Mucosa of stomach (tissue), 1 donor: ENCODE measurements at regions not wholly inside any gene's neighbourhood (a gene's known extent, or its start where the extent isn't known, plus 50 kb on each side); places are given as distances from the start of the nearest gene placed in this dataset.

Source experiments
- H3K27me3 ChIP-seq: one replicate; pipeline ENCODE4 v1.7.0; 2013; ENCODE audit warnings: mild to moderate bottlenecking, low read length; ENCODE audit not compliant: control insufficient read depth, insufficient read depth
- H3K36me3 ChIP-seq: one replicate; pipeline ENCODE4 v1.7.0; 2013; ENCODE audit warnings: low read length; ENCODE audit not compliant: control insufficient read depth, insufficient read depth
- H3K4me1 ChIP-seq: one replicate; pipeline ENCODE4 v1.7.0; 2013; ENCODE audit warnings: mild to moderate bottlenecking, low read length; ENCODE audit not compliant: control insufficient read depth, insufficient read depth
- H3K4me3 ChIP-seq: one replicate; pipeline ENCODE4 v1.7.0; 2013; ENCODE audit warnings: low read length
- H3K9ac ChIP-seq: one replicate; pipeline ENCODE4 v1.7.0; 2013; ENCODE audit warnings: mild to moderate bottlenecking, low read length, moderate library complexity
- H3K9me3 ChIP-seq: one replicate; pipeline ENCODE4 v1.7.0; 2013; ENCODE audit warnings: mild to moderate bottlenecking, low read length, moderate library complexity; ENCODE audit not compliant: control insufficient read depth
- donor health status: Pancreatic carcinoma.

DNA sequence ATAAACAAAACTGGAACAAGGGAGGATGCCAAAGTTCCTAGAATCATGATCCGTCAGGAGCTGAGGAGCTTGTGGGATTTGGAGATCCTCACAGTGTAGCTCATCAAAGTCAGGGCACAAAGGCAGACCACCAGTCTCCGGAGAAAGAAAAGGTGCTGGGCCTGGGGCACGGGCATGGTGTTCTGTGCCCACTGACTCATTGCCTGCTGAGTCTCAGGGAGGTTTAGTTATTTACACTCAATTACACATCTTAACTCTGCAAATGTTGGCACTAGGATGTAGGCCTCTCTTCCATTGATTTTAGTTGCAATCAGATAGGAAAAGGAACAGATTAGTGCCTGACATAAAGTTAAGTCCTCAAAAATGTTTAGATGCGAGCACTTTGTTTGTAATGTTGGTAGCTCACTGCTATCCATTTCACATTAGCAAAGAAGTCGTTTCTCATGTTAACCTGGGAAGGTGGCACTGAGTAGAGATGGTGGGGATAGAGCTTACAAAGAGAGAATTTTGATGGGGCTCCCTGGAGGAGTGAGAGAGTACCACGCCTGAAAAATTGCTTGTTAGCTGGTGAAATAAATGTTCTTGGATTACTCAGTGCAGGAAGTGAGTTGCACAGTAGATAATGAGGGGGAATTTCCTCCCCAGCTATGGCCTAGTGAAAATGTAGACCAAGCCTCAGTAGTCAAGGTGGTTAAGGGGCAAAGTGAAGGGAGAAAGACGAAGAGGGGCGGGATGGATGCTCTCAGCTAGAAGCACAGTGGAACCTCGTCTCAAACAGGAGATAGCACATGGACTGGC, 109.5 kb upstream of the CD180 start:
- Histone ChIP-seq H3K4me1 (peaks cover 3% of the 10 kb centered on the region), H3K27me3 (no peaks in the 10 kb centered on the region), H3K9ac (no peak overlapping the region), H3K36me3 (no peaks in the 10 kb centered on the region), H3K4me3 (no peak overlapping the region), H3K9me3 (no peaks in the 10 kb centered on the region)

DNA sequence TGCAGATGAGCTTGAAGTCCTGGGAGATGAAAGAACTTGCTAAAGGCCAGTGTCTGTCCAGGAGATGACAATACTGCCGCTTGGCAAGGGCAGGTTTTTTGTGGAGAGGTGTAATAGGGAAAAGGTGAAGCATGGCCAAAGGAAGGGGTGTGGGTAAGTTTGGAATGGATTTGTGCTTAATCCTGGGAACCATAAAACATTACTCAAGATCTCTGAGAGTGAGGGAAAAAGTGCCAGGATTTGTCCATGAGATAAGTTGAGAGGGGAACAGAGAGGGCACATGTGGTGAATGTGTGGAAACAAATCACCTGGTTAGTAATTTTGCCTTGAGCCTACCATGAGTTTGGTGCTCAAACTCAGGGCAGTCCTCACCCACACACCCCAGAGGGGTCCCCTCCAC, 108.8 kb upstream of the CD180 start:
- no peak overlapping the region for H3K9ac ChIP-seq
- no peaks in the 10 kb centered on the region for H3K27me3 ChIP-seq
- no peaks in the 10 kb centered on the region for H3K9me3 ChIP-seq
- peaks cover 3% of the 10 kb centered on the region for H3K4me1 ChIP-seq
- no peaks in the 10 kb centered on the region for H3K36me3 ChIP-seq
- no peak overlapping the region for H3K4me3 ChIP-seq

DNA sequence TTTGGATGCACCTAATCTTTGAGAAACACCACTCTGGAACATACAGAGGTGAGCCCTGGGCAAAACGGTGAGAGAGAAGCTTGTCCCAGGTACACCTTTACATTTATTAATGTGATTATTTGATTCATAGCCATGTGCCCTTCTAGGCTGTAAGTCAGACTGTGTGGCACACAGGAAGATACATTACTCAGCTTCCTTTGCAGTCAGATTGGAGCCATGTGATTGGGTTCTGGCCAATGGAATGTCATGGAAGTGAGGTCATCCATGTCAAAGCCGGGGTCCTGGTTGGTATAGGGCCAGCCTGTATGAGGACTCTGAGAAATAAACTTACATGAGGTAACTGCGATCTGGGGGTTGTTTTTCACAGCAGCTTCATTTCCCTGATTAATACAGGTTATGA, 106.8 kb upstream of the CD180 start:
- Histone ChIP-seq H3K36me3 (no peaks in the 10 kb centered on the region), H3K4me1 (peaks cover 3% of the 10 kb centered on the region), H3K27me3 (no peaks in the 10 kb centered on the region), H3K9ac (no peak overlapping the region), H3K4me3 (no peak overlapping the region), H3K9me3 (no peaks in the 10 kb centered on the region)

DNA sequence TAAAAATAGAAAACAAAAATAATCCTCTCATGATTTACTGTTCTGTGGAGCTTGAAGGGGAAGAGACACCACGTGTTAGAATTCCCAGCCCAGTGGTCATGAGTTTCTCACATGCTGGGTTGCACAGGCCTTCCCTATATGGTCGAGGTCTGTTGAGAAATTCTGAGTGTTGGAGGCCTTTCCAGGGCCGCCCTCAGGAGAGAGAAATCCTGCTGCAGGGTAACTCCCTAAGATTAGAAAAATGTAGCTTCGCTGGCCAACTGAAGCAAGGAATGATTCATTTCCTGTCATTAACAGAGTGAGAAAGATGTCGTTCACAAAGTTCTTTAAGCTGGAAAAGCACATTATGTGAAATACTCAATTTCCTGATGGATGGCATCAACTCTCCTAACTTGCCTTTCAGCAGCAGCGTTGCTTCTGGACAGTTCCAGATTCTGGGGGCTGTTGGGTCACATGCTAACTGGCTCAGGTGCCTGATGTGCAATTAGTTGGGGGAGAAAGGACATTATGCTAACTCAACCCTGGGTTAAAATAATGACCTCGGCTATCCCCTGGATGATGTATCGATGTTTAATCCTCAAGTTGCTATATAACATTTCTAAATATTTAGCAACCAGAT, 104.8 kb upstream of the CD180 start:
- no peak overlapping the region for H3K4me3 ChIP-seq
- no peaks in the 10 kb centered on the region for H3K36me3 ChIP-seq
- no peaks in the 10 kb centered on the region for H3K9me3 ChIP-seq
- H3K9ac ChIP-seq: no peak overlapping the region
- H3K4me1 ChIP-seq: peaks cover 3% of the 10 kb centered on the region
- no peaks in the 10 kb centered on the region for H3K27me3 ChIP-seq

DNA sequence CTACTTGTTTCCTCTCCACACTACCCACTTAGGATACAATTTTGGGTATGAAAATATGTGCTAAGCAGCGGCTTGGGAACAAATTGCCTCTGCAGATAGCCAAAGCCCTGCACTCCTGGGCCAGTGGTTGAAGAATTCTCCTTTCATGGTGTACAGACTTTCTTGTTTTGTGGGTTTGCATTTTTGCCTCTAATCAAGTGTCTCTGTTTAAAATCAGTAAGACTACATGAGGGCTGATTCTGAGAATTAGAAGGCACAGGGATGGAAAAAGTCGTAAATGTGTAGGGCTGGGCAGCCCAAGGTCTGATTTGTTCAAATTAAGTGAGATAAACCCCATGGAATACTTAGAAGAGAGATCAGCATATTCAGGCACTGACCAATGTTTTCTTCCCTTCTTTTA, 103.7 kb upstream of the CD180 start:
- Histone ChIP-seq H3K9ac (no peak overlapping the region), H3K36me3 (no peaks in the 10 kb centered on the region), H3K9me3 (no peaks in the 10 kb centered on the region), H3K4me3 (no peak overlapping the region), H3K27me3 (no peaks in the 10 kb centered on the region), H3K4me1 (no peaks in the 10 kb centered on the region)

DNA sequence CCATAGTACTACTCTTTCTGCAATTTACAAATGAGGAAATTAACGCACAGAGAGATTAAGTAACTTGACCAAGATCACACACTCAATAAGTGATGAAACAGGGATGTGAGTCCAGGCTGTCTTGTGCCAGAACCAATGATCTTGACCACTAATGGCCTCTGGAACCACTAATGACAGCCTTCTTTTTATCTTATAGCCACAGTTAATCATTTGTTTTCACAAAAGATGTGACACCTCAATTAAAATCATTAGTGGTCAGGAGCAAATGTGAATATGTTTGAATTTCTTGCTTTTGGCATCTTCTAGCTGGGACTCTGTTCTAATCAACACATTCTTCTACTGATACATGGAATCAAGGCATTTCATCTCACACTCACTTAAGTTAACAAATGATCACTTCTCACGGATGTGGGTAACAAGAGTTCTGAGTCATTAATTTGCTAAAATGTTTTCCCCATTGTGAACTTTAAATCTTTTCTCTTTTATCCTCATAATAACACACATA, 102.7 kb upstream of the CD180 start:
- H3K9ac ChIP-seq: no peak overlapping the region
- no peaks in the 10 kb centered on the region for H3K9me3 ChIP-seq
- no peaks in the 10 kb centered on the region for H3K36me3 ChIP-seq

DNA sequence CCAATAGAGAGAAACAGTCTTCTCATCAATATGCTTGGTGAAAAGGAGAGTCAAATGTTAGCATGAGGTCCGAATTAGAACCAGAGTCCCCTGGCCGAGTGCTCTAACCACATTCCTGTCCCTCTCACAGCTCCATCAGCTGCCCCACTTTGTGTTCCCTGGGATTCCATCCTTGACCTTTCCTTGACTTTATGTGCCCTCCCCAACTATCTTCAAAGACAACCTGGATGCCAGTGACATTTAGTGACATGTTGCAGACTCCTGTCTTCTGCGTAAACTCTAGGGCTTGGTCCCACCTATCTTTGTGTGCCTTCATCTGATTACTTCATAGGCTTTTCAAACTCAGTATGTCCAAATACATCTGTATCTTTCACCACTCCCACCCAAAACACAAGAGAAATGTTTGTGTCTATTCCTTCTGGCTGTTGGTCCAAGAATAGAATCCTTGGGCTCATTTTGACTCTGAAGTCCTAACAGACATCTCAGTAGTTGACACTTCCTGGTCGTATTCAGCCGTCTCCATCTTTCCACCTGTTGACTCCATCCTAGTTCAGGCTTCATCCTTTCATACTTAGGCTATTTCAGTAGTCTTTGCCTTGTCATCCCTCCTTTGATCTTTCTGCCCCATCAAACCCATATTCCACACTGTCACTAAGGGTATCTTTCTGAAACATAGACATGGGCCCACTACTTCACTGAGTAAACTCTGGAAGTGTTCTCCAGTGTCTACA, 101.4 kb upstream of the CD180 start:
- H3K9me3 ChIP-seq: no peaks in the 10 kb centered on the region
- no peaks in the 10 kb centered on the region for H3K4me1 ChIP-seq
- no peaks in the 10 kb centered on the region for H3K27me3 ChIP-seq
- H3K9ac ChIP-seq: no peak overlapping the region
- no peaks in the 10 kb centered on the region for H3K36me3 ChIP-seq
- H3K4me3 ChIP-seq: no peak overlapping the region

More for the DNA sequence above, 102.7 kb upstream of the CD180 start:
- no peaks in the 10 kb centered on the region for H3K27me3 ChIP-seq
- no peak overlapping the region for H3K4me3 ChIP-seq
- H3K4me1 ChIP-seq: no peaks in the 10 kb centered on the region

DNA sequence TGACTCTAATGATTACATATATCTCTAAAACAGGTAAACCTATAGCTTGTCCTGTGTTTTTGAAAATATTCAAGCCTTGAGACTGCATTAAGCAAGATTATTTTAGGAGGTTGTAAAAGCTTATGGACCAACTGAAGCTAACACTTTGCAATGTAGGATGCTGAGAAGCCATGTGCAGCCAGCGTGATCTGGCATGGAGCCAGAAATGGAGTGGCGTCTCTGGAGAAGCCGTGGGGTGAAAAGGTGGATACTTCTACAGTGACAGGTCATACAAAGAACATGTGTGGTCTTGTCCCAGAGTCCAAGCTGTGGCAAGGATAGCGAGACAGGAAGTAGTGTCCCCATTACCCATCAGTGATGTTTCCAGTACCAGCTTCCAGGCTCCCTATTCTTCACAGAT, 100.8 kb upstream of the CD180 start:
- Histone ChIP-seq H3K27me3 (no peaks in the 10 kb centered on the region), H3K9me3 (no peaks in the 10 kb centered on the region), H3K4me3 (no peak overlapping the region), H3K36me3 (no peaks in the 10 kb centered on the region), H3K9ac (no peak overlapping the region), H3K4me1 (no peaks in the 10 kb centered on the region)

DNA sequence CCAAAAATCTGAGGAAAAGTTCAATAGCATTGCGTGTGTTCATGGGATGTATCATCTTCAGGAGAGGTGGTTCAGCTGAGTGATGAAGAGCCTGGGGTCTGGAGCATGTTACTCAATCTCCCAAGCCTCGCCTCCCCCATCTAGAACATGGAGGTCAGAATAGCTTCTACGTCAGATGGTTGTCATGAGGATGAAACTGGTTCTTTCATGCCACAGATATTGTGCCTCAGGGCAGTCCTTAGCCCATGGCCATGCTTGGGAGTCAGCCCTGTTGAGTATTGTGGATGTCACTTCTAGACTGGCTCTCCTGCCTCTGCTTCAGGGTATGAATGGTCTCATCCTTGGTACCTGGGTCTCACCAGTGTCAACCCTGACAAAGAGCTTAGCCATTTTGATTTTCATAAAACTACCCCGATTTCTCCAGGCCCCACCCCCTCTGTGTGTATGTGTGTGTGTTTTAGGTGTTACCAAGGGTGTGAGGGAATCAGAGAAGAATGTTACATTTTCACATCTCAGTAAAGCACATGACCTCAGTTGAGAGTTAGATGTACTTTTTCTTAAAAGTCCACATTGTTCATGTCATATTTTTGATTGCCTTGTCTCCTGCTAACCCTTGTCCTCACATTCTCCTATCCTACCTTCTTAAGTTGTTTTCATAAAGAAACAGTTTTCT, 97.8 kb upstream of the CD180 start:
- Histone ChIP-seq H3K4me1 (no peaks in the 10 kb centered on the region), H3K4me3 (no peak overlapping the region), H3K9me3 (no peaks in the 10 kb centered on the region), H3K36me3 (no peaks in the 10 kb centered on the region), H3K9ac (no peak overlapping the region), H3K27me3 (no peaks in the 10 kb centered on the region)

DNA sequence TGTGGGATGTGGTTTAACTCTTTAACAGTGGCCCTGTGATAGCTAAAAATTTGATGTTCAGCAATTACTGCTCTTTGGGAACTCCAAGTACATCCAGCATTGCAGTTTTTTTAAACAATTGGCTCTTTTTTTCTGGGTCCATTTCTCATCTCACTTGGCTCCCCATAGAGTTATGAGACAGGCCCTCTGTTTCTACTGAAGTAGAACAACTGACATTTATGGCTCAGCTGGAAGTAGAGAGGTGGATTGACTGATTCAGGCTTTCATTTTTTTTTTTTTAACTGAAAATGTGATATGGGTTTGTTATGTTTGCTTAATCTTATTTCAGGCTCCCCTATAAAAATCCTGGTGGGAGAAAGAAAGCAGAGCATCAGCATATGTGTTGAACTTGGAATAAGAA, 96.6 kb upstream of the CD180 start:
- Histone ChIP-seq H3K9ac (no peak overlapping the region), H3K4me1 (no peaks in the 10 kb centered on the region)

DNA sequence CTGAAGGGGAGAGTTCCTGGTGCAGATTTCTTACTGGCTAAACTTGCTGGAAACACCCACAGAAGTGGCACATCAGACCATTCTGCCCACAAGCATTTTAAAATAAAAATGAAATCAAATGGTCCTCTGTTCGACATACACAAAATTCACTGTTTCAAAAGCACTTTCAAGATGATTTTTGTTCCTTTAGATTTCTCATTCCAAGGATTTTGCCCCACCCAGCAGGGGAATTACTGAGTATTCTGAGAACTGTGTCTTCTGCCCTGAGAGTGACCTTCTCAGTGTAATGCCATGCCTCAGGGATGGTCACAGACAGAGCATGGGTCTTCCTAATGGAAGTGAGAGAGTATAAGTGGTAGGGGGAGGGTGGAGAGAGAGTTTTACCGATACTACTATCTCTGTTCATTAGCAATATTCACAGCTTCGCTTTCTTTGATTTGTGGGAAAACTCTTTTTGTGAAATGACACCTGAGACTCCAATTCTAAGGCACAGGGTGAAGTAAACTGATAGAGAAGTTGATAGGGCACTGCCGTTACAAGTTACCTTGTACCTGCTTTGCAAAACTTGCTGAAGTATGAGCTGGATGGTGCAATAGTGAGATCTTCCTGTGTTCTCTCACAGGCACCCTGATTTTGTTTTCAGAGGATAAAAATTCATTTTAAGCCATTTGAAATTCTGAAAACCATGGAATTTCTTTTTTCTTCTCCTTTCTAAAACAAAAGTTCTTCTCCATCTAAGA, 95.8 kb upstream of the CD180 start:
- no peak overlapping the region for H3K4me3 ChIP-seq
- no peaks in the 10 kb centered on the region for H3K27me3 ChIP-seq
- no peaks in the 10 kb centered on the region for H3K36me3 ChIP-seq
- H3K9ac ChIP-seq: no peak overlapping the region
- no peaks in the 10 kb centered on the region for H3K9me3 ChIP-seq
- no peaks in the 10 kb centered on the region for H3K4me1 ChIP-seq

More for the DNA sequence above, 96.6 kb upstream of the CD180 start:
- no peaks in the 10 kb centered on the region for H3K27me3 ChIP-seq
- H3K36me3 ChIP-seq: no peaks in the 10 kb centered on the region
- no peak overlapping the region for H3K4me3 ChIP-seq
- H3K9me3 ChIP-seq: no peaks in the 10 kb centered on the region
